PC-3 (cell line): ENCODE measurements at regions not wholly inside any gene's neighbourhood (a gene's known extent, or its start where the extent isn't known, plus 50 kb on each side); places are given as distances from the start of the nearest gene placed in this dataset.

Experiments
- EZH2phosphoT487 ChIP-seq: fragments of 300-600 bp; sonication (generic); IDR thresholded peaks from 2 replicates; pipeline ENCODE4 v1.6.1; 2018; ENCODE audit warnings: mild to moderate bottlenecking, antibody characterized with exemption, low read length, borderline replicate concordance
- TF ChIP-seq, protein P1 (sequence below): fragments of 300-600 bp; sonication (generic); conservative IDR thresholded peaks from 2 replicates; pipeline ENCODE4 v1.5.1; 2017; ENCODE audit warnings: antibody characterized with exemption, low read depth, mild to moderate bottlenecking, low read length

DNA sequence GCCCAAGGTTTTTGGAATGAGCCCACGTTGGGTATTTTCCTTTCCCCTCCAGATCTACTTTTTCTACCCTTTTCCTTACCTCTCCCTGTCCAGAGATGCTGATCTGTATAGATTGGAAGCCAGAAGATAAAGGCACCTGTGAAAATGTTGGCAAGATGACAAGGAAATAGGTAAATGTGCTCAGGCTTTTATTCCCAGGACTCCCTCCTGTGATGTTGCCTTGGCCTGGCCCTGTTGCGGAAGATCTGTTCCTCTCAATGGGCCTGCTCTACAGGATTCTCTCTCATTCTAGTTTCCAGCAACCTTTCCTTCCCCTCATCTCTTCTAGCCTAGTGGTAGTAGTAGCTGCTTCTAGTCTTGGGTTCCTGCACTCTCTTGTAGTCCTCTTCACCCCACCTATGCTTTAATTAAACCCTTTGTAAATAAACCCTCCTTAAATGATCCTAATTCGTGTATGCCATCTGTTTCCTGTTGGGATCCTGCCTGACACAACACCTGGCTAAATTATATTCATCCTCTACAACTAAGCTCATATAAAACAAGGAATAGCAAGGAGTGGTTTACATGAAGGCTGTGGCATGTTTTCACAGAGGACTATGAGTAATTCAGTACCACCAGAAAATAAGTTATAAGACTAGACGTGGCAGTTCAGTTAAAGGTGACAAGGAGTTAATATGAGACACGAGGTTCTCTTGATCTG is 95.7 kb upstream of the MAOA start:
- TF ChIP-seq, protein P1, sequence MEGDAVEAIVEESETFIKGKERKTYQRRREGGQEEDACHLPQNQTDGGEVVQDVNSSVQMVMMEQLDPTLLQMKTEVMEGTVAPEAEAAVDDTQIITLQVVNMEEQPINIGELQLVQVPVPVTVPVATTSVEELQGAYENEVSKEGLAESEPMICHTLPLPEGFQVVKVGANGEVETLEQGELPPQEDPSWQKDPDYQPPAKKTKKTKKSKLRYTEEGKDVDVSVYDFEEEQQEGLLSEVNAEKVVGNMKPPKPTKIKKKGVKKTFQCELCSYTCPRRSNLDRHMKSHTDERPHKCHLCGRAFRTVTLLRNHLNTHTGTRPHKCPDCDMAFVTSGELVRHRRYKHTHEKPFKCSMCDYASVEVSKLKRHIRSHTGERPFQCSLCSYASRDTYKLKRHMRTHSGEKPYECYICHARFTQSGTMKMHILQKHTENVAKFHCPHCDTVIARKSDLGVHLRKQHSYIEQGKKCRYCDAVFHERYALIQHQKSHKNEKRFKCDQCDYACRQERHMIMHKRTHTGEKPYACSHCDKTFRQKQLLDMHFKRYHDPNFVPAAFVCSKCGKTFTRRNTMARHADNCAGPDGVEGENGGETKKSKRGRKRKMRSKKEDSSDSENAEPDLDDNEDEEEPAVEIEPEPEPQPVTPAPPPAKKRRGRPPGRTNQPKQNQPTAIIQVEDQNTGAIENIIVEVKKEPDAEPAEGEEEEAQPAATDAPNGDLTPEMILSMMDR, result no peak
- no peak for TF ChIP-seq EZH2phosphoT487
